Common myeloid progenitor, CD34-positive (primary cell): ENCODE measurements at regions not wholly inside any gene's neighbourhood (a gene's known extent, or its start where the extent isn't known, plus 50 kb on each side); places are given as distances from the start of the nearest gene placed in this dataset.

Source experiments
- CTCF ChIA-PET: fragments of 350-600 bp; sonication (Branson Sonifier 250); formaldehyde crosslinking; loops from one replicate; lab custom pipeline; 2021; ENCODE audit warnings: antibody characterized with exemption; lab: Charles Lee
- POLR2A ChIA-PET: fragments of 350-600 bp; sonication (Branson Sonifier 250); formaldehyde crosslinking; loops from one replicate; lab custom pipeline; 2021; ENCODE audit warnings: antibody characterized with exemption; lab: Charles Lee
- DNase-seq, 3 donors: peaks; one replicate each; pipeline versions ENCODE4 v3.0.0 to v3.0.0-alpha.2; 2013
- H3K27ac ChIP-seq, 2 experiments: 1 replicate in 1 of 2; 2 replicates in 1 of 2; pipeline ENCODE4 v1.7.0; 2013; ENCODE audit warnings: inconsistent platforms in 2 of 2, low read length in 2 of 2, mild to moderate bottlenecking in 2 of 2, low read depth in 1 of 2, moderate library complexity in 1 of 2; ENCODE audit not compliant: severe bottlenecking in 2 of 2, insufficient read depth in 1 of 2, poor library complexity in 1 of 2
- H3K27me3 ChIP-seq, 5 experiments: replicated peaks in 2 of 5; 1 replicate in 3 of 5; 2 replicates in 2 of 5; pipeline versions ENCODE4 v1.6.1 to v1.7.0; 2013; ENCODE audit warnings: low read length in 4 of 5, mild to moderate bottlenecking in 2 of 5, moderate library complexity in 2 of 5, inconsistent platforms in 1 of 5; ENCODE audit not compliant: insufficient read depth in 5 of 5, control insufficient read depth in 4 of 5
- H3K36me3 ChIP-seq, 4 experiments: 1 replicate in 2 of 4; 2 replicates in 2 of 4; pipeline versions ENCODE4 v1.6.1 to v1.7.0; 2013; ENCODE audit warnings: low read length in 3 of 4, control low read depth in 1 of 4, mild to moderate bottlenecking in 1 of 4; ENCODE audit not compliant: control insufficient read depth in 4 of 4, insufficient read depth in 4 of 4
- H3K4me1 ChIP-seq, 4 experiments: 1 replicate in 3 of 4; 2 replicates in 1 of 4; pipeline versions ENCODE4 v1.6.1 to v1.7.1; 2013; ENCODE audit warnings: low read length in 3 of 4, mild to moderate bottlenecking in 3 of 4, control low read depth in 1 of 4, inconsistent platforms in 1 of 4, moderate library complexity in 1 of 4; ENCODE audit not compliant: control insufficient read depth in 4 of 4, insufficient read depth in 4 of 4; ENCODE audit errors: control extremely low read depth in 1 of 4
- H3K4me3 ChIP-seq, 7 experiments: 1 replicate in 4 of 7; 2 replicates in 3 of 7; pipeline versions ENCODE4 v1.5.1 to v1.7.0; 2013; ENCODE audit warnings: mild to moderate bottlenecking in 7 of 7, low read length in 6 of 7, moderate library complexity in 6 of 7, inconsistent platforms in 2 of 7, low read depth in 2 of 7, control low read depth in 1 of 7; ENCODE audit not compliant: insufficient read depth in 4 of 7, control insufficient read depth in 1 of 7; ENCODE audit errors: extremely low read depth in 1 of 7
- H3K9me3 ChIP-seq, 5 experiments: 1 replicate in 4 of 5; 2 replicates in 1 of 5; pipeline versions ENCODE4 v1.6.1 to v1.7.1; 2013; ENCODE audit warnings: low read length in 4 of 5, mild to moderate bottlenecking in 2 of 5, inconsistent platforms in 1 of 5, low read depth in 1 of 5, moderate library complexity in 1 of 5; ENCODE audit not compliant: control insufficient read depth in 4 of 5, insufficient read depth in 2 of 5; ENCODE audit errors: control extremely low read depth in 1 of 5
- WGBS: methylation state at CpG from one replicate; pipeline ENCODE4 v1.1.5; 2013; ENCODE audit not compliant: insufficient coverage; 5-methylcytosine and 5-hydroxymethylcytosine counted together

GRCh38 chr15:62770752-62771151, 271.8 kb upstream of the TPM1 start:
- CTCF ChIA-PET: interaction anchor here (1.2 kb wide), 1 partner anchor 12 kb away, joined by 3 read pairs; no protein-coding TSS in a partner anchor
- POLR2A ChIA-PET: no interaction called here
- Histone ChIP-seq H3K36me3 (peaks cover 0 to 4% (median 0%) of the 10 kb centered on the region in 4 experiments), H3K27ac (no peak overlapping the region), H3K9me3 (no peaks in the 10 kb centered on the region), H3K4me3 (no peak overlapping the region), H3K4me1 (no peaks in the 10 kb centered on the region), H3K27me3 (no peaks in the 10 kb centered on the region)
- 100% methylated on average over 7 of the region's 7 CpGs for WGBS
- no peak for DNase-seq

DNA sequence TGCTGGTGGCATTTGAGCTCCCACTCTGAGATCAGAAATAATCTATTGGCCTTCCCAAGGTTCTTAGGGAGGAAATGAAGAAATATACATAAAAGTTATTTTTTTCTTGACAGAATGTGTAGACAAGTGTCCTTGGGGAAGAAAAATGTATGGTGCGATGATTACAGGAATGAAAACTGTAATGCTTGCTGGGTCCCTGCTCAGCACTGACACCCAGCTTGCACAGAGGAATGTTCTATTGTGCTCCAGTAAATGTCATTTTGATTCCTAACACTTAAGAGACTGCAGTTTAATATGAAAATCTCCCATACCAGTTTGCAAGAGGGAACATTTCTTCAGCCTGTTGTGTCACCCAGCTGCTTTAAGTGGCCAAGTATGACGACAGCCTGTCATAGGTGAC, 271.3 kb upstream of the TPM1 start:
- no peaks in the 10 kb centered on the region for H3K4me1 ChIP-seq
- DNase-seq: no peak
- H3K27me3 ChIP-seq: no peaks in the 10 kb centered on the region
- CTCF ChIA-PET: interaction anchor here (1.2 kb wide), 1 partner anchor 11 kb away, joined by 3 read pairs; no protein-coding TSS in a partner anchor
- peaks cover 0 to under 1% (median 0%) of the 10 kb centered on the region in 4 experiments for H3K36me3 ChIP-seq
- no peak overlapping the region for H3K4me3 ChIP-seq
- H3K27ac ChIP-seq: no peak overlapping the region
- POLR2A ChIA-PET: no interaction called here
- WGBS: 86% methylated on average over 1 of the region's 2 CpGs
- no peaks in the 10 kb centered on the region for H3K9me3 ChIP-seq

- H3K36me3 ChIP-seq: no peaks in the 10 kb centered on the region
- no peak for DNase-seq
- no peak overlapping the region for H3K4me3 ChIP-seq
- no peaks in the 10 kb centered on the region for H3K9me3 ChIP-seq
- CTCF ChIA-PET: no interaction called here
- no peaks in the 10 kb centered on the region for H3K4me1 ChIP-seq
- H3K27me3 ChIP-seq: peaks cover 0 to 2% (median 0%) of the 10 kb centered on the region in 5 experiments
- WGBS: 98% methylated on average over 8 of the region's 12 CpGs
- POLR2A ChIA-PET: no interaction called here
- H3K27ac ChIP-seq: no peak overlapping the region
These were observed 269.0 kb upstream of the TPM1 start for GRCh38 chr15:62773369-62774165.

GRCh38 chr15:62775932-62776331, 266.6 kb upstream of the TPM1 start:
- H3K4me3 ChIP-seq: no peak overlapping the region
- H3K36me3 ChIP-seq: no peaks in the 10 kb centered on the region
- no peaks in the 10 kb centered on the region for H3K9me3 ChIP-seq
- peaks cover 0 to 2% (median 2%) of the 10 kb centered on the region in 4 experiments for H3K4me1 ChIP-seq
- WGBS: no CpG with 5 or more reads among the region's 1 CpG
- DNase-seq: no peak
- ChIA-PET POLR2A (no interaction called here), CTCF (no interaction called here)
- H3K27ac ChIP-seq: no peak overlapping the region
- peaks cover 0 to 4% (median 0%) of the 10 kb centered on the region in 5 experiments for H3K27me3 ChIP-seq

DNA sequence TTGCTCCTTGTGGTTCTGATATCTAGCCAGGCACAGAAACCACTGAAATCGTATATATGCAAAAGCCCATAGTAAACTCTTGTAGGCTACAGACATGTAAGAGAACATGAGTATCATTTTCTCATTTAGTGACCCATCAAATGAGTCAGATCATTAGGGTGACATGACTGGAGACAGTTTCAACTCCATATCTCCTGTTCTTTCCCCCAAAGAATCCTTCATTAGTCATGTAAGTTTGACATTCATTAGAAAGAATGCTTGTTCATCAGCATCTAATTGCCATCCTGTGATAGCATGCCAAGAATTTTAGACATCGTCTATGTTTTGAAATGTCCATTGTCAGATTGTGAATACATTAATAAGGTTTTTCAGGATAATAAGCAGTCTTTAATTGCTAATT, 264.9 kb upstream of the TPM1 start:
- H3K27me3 ChIP-seq: peaks cover 0 to 4% (median 0%) of the 10 kb centered on the region in 5 experiments
- H3K4me1 ChIP-seq: peaks cover 0 to 7% (median 6%) of the 10 kb centered on the region in 4 experiments
- no peak for DNase-seq
- ChIA-PET POLR2A (no interaction called here), CTCF (interaction anchor here (0.6 kb wide), 1 partner anchor 916 kb away, joined by 3 read pairs; no protein-coding TSS in a partner anchor)
- H3K4me3 ChIP-seq: no peak overlapping the region
- 100% methylated on average over 2 of the region's 2 CpGs for WGBS
- H3K27ac ChIP-seq: no peak overlapping the region
- no peaks in the 10 kb centered on the region for H3K36me3 ChIP-seq
- H3K9me3 ChIP-seq: no peaks in the 10 kb centered on the region

DNA sequence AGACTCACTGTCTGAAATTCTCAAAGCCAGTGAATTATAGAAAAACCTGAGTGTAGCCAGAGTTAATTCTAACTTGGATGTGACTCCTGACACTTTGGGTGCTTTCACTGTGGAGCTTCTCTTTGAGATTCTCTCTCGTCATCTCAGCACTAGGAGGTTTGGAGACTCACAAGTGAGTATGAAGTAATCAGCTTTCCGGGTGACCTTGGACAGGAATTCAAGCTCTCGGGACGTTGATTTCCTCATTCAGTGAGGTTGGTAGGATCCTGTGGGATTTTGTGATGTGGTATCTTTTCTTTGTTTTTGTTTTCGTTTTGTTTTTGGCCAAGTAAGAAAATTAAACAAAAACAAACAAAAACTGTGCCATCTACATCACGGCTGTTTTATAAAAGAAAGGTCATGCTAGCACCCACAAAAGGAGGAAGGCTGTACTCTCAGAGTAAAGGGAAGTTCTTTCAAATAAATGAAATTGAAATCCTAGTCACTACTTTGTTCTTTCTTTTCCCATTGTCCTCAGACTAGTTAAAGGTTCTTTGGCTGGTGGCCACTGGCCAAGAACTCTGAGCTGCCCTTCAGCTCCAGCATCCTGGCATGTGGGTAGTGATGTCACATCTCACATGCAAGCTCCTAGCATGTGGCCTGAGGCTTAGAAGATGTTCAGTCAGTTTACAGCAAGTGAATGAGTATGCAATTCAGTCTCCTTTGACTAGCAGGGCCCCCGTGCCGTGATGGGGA, 263.3 kb upstream of the TPM1 start:
- Histone ChIP-seq H3K9me3 (no peaks in the 10 kb centered on the region), H3K4me1 (peaks cover 0 to 7% (median 6%) of the 10 kb centered on the region in 4 experiments), H3K27ac (no peak overlapping the region), H3K36me3 (no peaks in the 10 kb centered on the region), H3K27me3 (peaks cover 0 to 4% (median 0%) of the 10 kb centered on the region in 5 experiments), H3K4me3 (no peak overlapping the region)
- WGBS: 94% methylated on average over 7 of the region's 8 CpGs
- POLR2A ChIA-PET: no interaction called here
- CTCF ChIA-PET: no interaction called here
- no peak for DNase-seq

GRCh38 chr15:62779899-62780298, 262.6 kb upstream of the TPM1 start:
- ChIA-PET CTCF (no interaction called here), POLR2A (no interaction called here)
- Histone ChIP-seq H3K27ac (no peak overlapping the region), H3K36me3 (no peaks in the 10 kb centered on the region), H3K27me3 (peaks cover 0 to 4% (median 0%) of the 10 kb centered on the region in 5 experiments), H3K4me1 (peaks cover 0 to 7% (median 6%) of the 10 kb centered on the region in 4 experiments), H3K9me3 (no peaks in the 10 kb centered on the region), H3K4me3 (no peak overlapping the region)
- 100% methylated on average over 2 of the region's 3 CpGs for WGBS
- DNase-seq: no peak
